ENCODE measurements at regions not wholly inside any gene's neighbourhood (a gene's known extent, or its start where the extent isn't known, plus 50 kb on each side); places are given as distances from the start of the nearest gene placed in this dataset.

- H3K4me3 ChIP-seq: no peak overlapping the region
- H3K4me1 ChIP-seq: no peaks in the 10 kb centered on the region
- intact Hi-C loops (cut with DNase I): no loop called here
- no peaks in the 10 kb centered on the region for H3K27me3 ChIP-seq
- no peak for DNase-seq
- no peak overlapping the region for H3K9ac ChIP-seq (ENCODE audit: low read depth in 2 of 2, low read length in 2 of 2)
- no peak for TF ChIP-seq CTCF (IDR thresholded peaks at IDR 0.05)
- no peaks in the 10 kb centered on the region for H3K36me3 ChIP-seq
- H3K9me3 ChIP-seq: no peaks in the 10 kb centered on the region
- H3K27ac ChIP-seq: no peak overlapping the region
These were observed 134.1 kb downstream of the URI1 start for GRCh38 chr19:30076101-30076551.

GRCh38 chr19:30076751-30077670 lies 135.0 kb downstream of the URI1 start:
- no peaks in the 10 kb centered on the region for H3K27me3 ChIP-seq
- no peak overlapping the region for H3K27ac ChIP-seq
- intact Hi-C loops (cut with DNase I): no loop called here
- no peak overlapping the region for H3K9ac ChIP-seq (ENCODE audit: low read depth in 2 of 2, low read length in 2 of 2)
- no peaks in the 10 kb centered on the region for H3K4me1 ChIP-seq
- no peak for TF ChIP-seq CTCF (IDR thresholded peaks at IDR 0.05)
- DNase-seq: no peak
- no peaks in the 10 kb centered on the region for H3K9me3 ChIP-seq
- H3K4me3 ChIP-seq: no peak overlapping the region
- no peaks in the 10 kb centered on the region for H3K36me3 ChIP-seq

DNA sequence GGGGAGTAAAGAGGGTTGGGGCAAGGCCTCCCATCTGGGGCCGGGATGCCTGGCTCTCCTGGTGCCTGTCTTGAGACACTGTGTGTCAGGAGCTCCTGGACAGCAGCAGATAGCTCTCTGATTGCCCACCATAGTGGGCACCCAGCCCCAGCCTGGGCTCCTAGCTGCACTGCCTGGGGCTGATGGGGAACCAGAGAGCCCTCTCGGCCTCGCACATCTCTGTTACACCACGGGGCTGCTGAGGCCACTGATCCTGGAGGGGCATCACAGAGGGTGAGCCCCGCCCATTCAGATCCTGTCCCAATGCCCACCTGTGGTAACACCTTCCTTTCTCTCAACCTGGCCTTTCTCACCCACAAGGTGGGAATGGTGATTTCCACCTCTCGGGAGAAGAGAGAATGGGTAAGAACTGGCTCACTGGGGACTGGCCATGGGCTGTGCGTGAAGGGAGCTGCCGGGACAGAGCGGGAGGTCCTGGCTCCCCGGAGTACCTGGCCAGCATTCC lies 135.9 kb downstream of the URI1 start:
- Histone ChIP-seq H3K4me1 (no peaks in the 10 kb centered on the region), H3K27ac (no peak overlapping the region), H3K9me3 (no peaks in the 10 kb centered on the region), H3K9ac (ENCODE audit: low read depth in 2 of 2, low read length in 2 of 2) (no peak overlapping the region), H3K27me3 (no peaks in the 10 kb centered on the region), H3K4me3 (no peak overlapping the region), H3K36me3 (no peaks in the 10 kb centered on the region)
- TF ChIP-seq CTCF (IDR thresholded peaks at IDR 0.05): no peak
- no peak for DNase-seq
- intact Hi-C loops (cut with DNase I): no loop called here

DNA sequence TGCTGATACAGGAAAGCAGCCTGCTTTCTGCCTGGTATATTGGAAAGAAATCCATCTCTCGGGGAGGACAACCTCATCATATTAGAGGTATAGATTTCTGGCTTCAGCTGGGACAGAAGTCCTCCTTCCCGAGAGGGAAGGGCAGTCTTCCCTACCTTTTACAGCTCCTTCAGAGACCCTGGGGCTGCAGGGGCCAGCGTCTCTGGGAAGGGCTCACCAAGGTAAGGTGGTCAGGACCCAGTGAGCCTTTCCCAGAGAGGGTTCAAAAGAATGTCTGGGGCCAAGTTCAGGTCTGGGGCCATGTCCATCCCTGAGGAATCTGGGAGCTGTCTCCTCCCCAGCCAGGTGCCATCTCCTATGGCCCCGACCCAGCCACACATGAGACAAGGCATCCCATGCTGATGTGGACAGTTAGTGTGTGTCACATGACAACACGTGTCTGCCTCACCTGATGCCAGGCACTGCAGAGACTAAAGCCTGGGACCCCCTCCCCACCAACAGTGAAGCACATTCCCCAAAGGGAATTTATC lies 136.4 kb downstream of the URI1 start:
- intact Hi-C loops (cut with DNase I): no loop called here
- Histone ChIP-seq H3K9ac (ENCODE audit: low read depth in 2 of 2, low read length in 2 of 2) (no peak overlapping the region), H3K4me1 (no peaks in the 10 kb centered on the region), H3K36me3 (no peaks in the 10 kb centered on the region), H3K9me3 (no peaks in the 10 kb centered on the region), H3K4me3 (no peak overlapping the region), H3K27ac (no peak overlapping the region), H3K27me3 (no peaks in the 10 kb centered on the region)
- DNase-seq: no peak
- no peak for TF ChIP-seq CTCF (IDR thresholded peaks at IDR 0.05)

DNA sequence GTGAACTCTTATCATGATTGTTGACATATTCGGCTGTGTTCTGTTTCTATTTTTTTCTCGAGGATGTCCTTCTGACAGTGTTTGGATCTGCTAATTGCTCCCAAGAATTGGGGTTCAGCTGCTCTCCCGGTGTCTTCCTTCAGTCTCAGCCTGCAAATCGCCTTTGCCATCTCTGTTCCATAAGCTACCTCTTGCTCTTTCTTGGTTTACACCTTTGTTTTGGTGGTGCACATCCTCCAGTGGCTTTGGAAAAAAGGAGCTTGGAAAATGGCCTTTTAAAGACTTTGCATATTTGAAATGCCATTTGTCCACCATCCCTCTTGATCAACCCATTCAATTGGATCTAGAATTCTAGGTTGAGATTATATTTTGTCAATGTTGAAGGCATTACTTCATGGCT lies 137.2 kb downstream of the URI1 start:
- no peaks in the 10 kb centered on the region for H3K27me3 ChIP-seq
- H3K27ac ChIP-seq: no peak overlapping the region
- H3K9ac ChIP-seq (ENCODE audit: low read depth in 2 of 2, low read length in 2 of 2): no peak overlapping the region
- TF ChIP-seq CTCF (IDR thresholded peaks at IDR 0.05): no peak
- no peaks in the 10 kb centered on the region for H3K9me3 ChIP-seq
- no peaks in the 10 kb centered on the region for H3K36me3 ChIP-seq
- DNase-seq: no peak
- H3K4me1 ChIP-seq: no peaks in the 10 kb centered on the region
- intact Hi-C loops (cut with DNase I): no loop called here
- H3K4me3 ChIP-seq: no peak overlapping the region
